Subcutaneous abdominal adipose tissue (tissue), 5 donors: ENCODE measurements at regions not wholly inside any gene's neighbourhood (a gene's known extent, or its start where the extent isn't known, plus 50 kb on each side); places are given as distances from the start of the nearest gene placed in this dataset.

Source experiments
- H3K27ac ChIP-seq: one replicate; pipeline ENCODE4 v1.7.0; 2013; ENCODE audit warnings: low read depth, mild to moderate bottlenecking, inconsistent platforms, low read length, moderate library complexity
- H3K27me3 ChIP-seq, 5 donors: one replicate each; pipeline ENCODE4 v1.7.0; 2013; ENCODE audit warnings: low read length in 5 of 5, inconsistent platforms in 1 of 5; ENCODE audit not compliant: control insufficient read depth in 5 of 5, insufficient read depth in 4 of 5
- H3K36me3 ChIP-seq, 5 donors: one replicate each; pipeline ENCODE4 v1.7.0; 2013; ENCODE audit warnings: low read length in 5 of 5; ENCODE audit not compliant: control insufficient read depth in 5 of 5, insufficient read depth in 5 of 5
- H3K4me1 ChIP-seq, 5 donors: one replicate each; pipeline ENCODE4 v1.7.0; 2013; ENCODE audit warnings: low read length in 5 of 5, mild to moderate bottlenecking in 3 of 5, moderate library complexity in 1 of 5; ENCODE audit not compliant: control insufficient read depth in 5 of 5, insufficient read depth in 5 of 5
- H3K4me3 ChIP-seq, 5 donors: one replicate each; pipeline ENCODE4 v1.7.0; 2013; ENCODE audit warnings: low read length in 5 of 5, low read depth in 1 of 5
- H3K9ac ChIP-seq, 5 donors: one replicate each; pipeline ENCODE4 v1.7.0; 2013; ENCODE audit warnings: low read length in 5 of 5, mild to moderate bottlenecking in 4 of 5, moderate library complexity in 3 of 5
- H3K9me3 ChIP-seq, 5 donors: one replicate each; pipeline ENCODE4 v1.7.0; 2013; ENCODE audit warnings: low read length in 5 of 5; ENCODE audit not compliant: control insufficient read depth in 5 of 5
- donor health status: healthy.
- donor health status: healthy.
- donor health status: healthy.
- donor health status: healthy.
- donor health status: healthy.

- Histone ChIP-seq H3K9ac (no peak overlapping the region), H3K4me3 (no peak overlapping the region), H3K36me3 (no peaks in the 10 kb centered on the region), H3K9me3 (no peaks in the 10 kb centered on the region), H3K27ac (no peak overlapping the region), H3K27me3 (no peaks in the 10 kb centered on the region), H3K4me1 (no peaks in the 10 kb centered on the region)
Observed at GRCh38 chr6:112851146-112851545, 504.0 kb downstream of the RFPL4B start.

- Histone ChIP-seq H3K4me1 (no peaks in the 10 kb centered on the region), H3K9me3 (no peaks in the 10 kb centered on the region)
Observed at GRCh38 chr6:112853162-112853561, 506.0 kb downstream of the RFPL4B start.

GRCh38 chr6:112863753-112864152 lies 516.6 kb downstream of the RFPL4B start:
- Histone ChIP-seq H3K27ac (no peak overlapping the region), H3K9me3 (no peaks in the 10 kb centered on the region), H3K27me3 (no peaks in the 10 kb centered on the region), H3K4me3 (no peak overlapping the region), H3K4me1 (no peaks in the 10 kb centered on the region), H3K9ac (no peak overlapping the region), H3K36me3 (no peaks in the 10 kb centered on the region)

More at GRCh38 chr6:112853162-112853561, 506.0 kb downstream of the RFPL4B start:
- H3K27me3 ChIP-seq: no peaks in the 10 kb centered on the region
- H3K4me3 ChIP-seq: no peak overlapping the region
- no peak overlapping the region for H3K27ac ChIP-seq
- H3K9ac ChIP-seq: no peak overlapping the region
- no peaks in the 10 kb centered on the region for H3K36me3 ChIP-seq

- H3K36me3 ChIP-seq: no peaks in the 10 kb centered on the region
- H3K27ac ChIP-seq: no peak overlapping the region
- H3K9me3 ChIP-seq: peaks cover 0 to 2% (median 0%) of the 10 kb centered on the region in 5 donors
- H3K4me1 ChIP-seq: no peaks in the 10 kb centered on the region
- no peak overlapping the region for H3K9ac ChIP-seq
- no peaks in the 10 kb centered on the region for H3K27me3 ChIP-seq
- no peak overlapping the region for H3K4me3 ChIP-seq
Observed at GRCh38 chr6:112865131-112865530, 518.0 kb downstream of the RFPL4B start.

GRCh38 chr6:112874881-112875280 lies 527.8 kb downstream of the RFPL4B start:
- Histone ChIP-seq H3K27ac (no peak overlapping the region), H3K27me3 (no peaks in the 10 kb centered on the region), H3K9ac (no peak overlapping the region), H3K36me3 (no peaks in the 10 kb centered on the region), H3K4me1 (peaks cover 0 to 8% (median 0%) of the 10 kb centered on the region in 5 donors), H3K9me3 (no peaks in the 10 kb centered on the region), H3K4me3 (no peak overlapping the region)

- H3K4me1 ChIP-seq: peaks cover 0 to 8% (median 0%) of the 10 kb centered on the region in 5 donors
- no peak overlapping the region for H3K27ac ChIP-seq
- no peak overlapping the region for H3K4me3 ChIP-seq
- H3K36me3 ChIP-seq: no peaks in the 10 kb centered on the region
- no peaks in the 10 kb centered on the region for H3K27me3 ChIP-seq
- no peak overlapping the region for H3K9ac ChIP-seq
- H3K9me3 ChIP-seq: no peaks in the 10 kb centered on the region
Observed at GRCh38 chr6:112877134-112878100, 530.3 kb downstream of the RFPL4B start.

- no peaks in the 10 kb centered on the region for H3K9me3 ChIP-seq
- H3K36me3 ChIP-seq: no peaks in the 10 kb centered on the region
- H3K27me3 ChIP-seq: no peaks in the 10 kb centered on the region
- no peak overlapping the region for H3K9ac ChIP-seq
- H3K4me1 ChIP-seq: peaks cover 0 to 8% (median 0%) of the 10 kb centered on the region in 5 donors
- no peak overlapping the region for H3K4me3 ChIP-seq
- H3K27ac ChIP-seq: no peak overlapping the region
Observed at GRCh38 chr6:112879920-112880413, 532.8 kb downstream of the RFPL4B start.

- Histone ChIP-seq H3K36me3 (no peaks in the 10 kb centered on the region), H3K27ac (no peak overlapping the region), H3K4me1 (peaks cover 0 to 8% (median 0%) of the 10 kb centered on the region in 5 donors)
Observed at GRCh38 chr6:112881027-112881426, 533.9 kb downstream of the RFPL4B start.

GRCh38 chr6:112881828-112882780 lies 535.0 kb downstream of the RFPL4B start:
- Histone ChIP-seq H3K36me3 (no peaks in the 10 kb centered on the region), H3K4me3 (no peak overlapping the region), H3K9me3 (no peaks in the 10 kb centered on the region), H3K9ac (no peak overlapping the region), H3K27me3 (no peaks in the 10 kb centered on the region), H3K27ac (no peak overlapping the region), H3K4me1 (peaks cover 0 to 7% (median 0%) of the 10 kb centered on the region in 5 donors)

More at GRCh38 chr6:112881027-112881426, 533.9 kb downstream of the RFPL4B start:
- H3K9me3 ChIP-seq: no peaks in the 10 kb centered on the region
- no peak overlapping the region for H3K9ac ChIP-seq
- H3K4me3 ChIP-seq: no peak overlapping the region
- no peaks in the 10 kb centered on the region for H3K27me3 ChIP-seq
